GM15510 (cell line): ENCODE measurements at regions not wholly inside any gene's neighbourhood (a gene's known extent, or its start where the extent isn't known, plus 50 kb on each side); places are given as distances from the start of the nearest gene placed in this dataset.

Source experiments
- POLR2A ChIP-seq: IDR thresholded peaks from 3 replicates; pipeline ENCODE4 v1.6.1; 2011; ENCODE audit warnings: borderline replicate concordance; ENCODE audit not compliant: insufficient read length; ENCODE audit errors: extremely low read depth

GRCh38 chr16:86424985-86425384 is 85.3 kb upstream of the FOXF1 start:
- TF ChIP-seq POLR2A = no peak

- no peak for TF ChIP-seq POLR2A
Measured at GRCh38 chr16:86426063-86426642, 84.2 kb upstream of the FOXF1 start.

- TF ChIP-seq POLR2A = no peak
Measured at GRCh38 chr16:86427433-86427851, 82.9 kb upstream of the FOXF1 start.

- TF ChIP-seq POLR2A = no peak
Measured at GRCh38 chr16:86428729-86429517, 81.4 kb upstream of the FOXF1 start.

GRCh38 chr16:86429663-86430062 is 80.7 kb upstream of the FOXF1 start:
- no peak for TF ChIP-seq POLR2A

GRCh38 chr16:86430814-86431213 is 79.5 kb upstream of the FOXF1 start:
- no peak for TF ChIP-seq POLR2A

GRCh38 chr16:86431540-86431939 is 78.8 kb upstream of the FOXF1 start:
- no peak for TF ChIP-seq POLR2A

- no peak for TF ChIP-seq POLR2A
Measured at GRCh38 chr16:86432048-86432447, 78.3 kb upstream of the FOXF1 start.

- TF ChIP-seq POLR2A = no peak
Measured at GRCh38 chr16:86432691-86433090, 77.6 kb upstream of the FOXF1 start.

GRCh38 chr16:86436466-86437185 is 73.7 kb upstream of the FOXF1 start:
- TF ChIP-seq POLR2A = no peak

- TF ChIP-seq POLR2A = no peak
Measured at GRCh38 chr16:86437348-86437747, 73.0 kb upstream of the FOXF1 start.

- no peak for TF ChIP-seq POLR2A
Measured at GRCh38 chr16:86442703-86443102, 67.6 kb upstream of the FOXF1 start.

GRCh38 chr16:86443508-86444147 is 66.7 kb upstream of the FOXF1 start:
- TF ChIP-seq POLR2A = no peak

GRCh38 chr16:86444261-86444660 is 66.1 kb upstream of the FOXF1 start:
- TF ChIP-seq POLR2A = no peak

GRCh38 chr16:86444661-86445060 is 65.7 kb upstream of the FOXF1 start:
- no peak for TF ChIP-seq POLR2A

GRCh38 chr16:86446279-86446678 is 64.0 kb upstream of the FOXF1 start:
- TF ChIP-seq POLR2A = no peak

GRCh38 chr16:86447228-86447627 is 63.1 kb upstream of the FOXF1 start:
- no peak for TF ChIP-seq POLR2A
